WTC11 (cell line): ENCODE measurements at regions not wholly inside any gene's neighbourhood (a gene's known extent, or its start where the extent isn't known, plus 50 kb on each side); places are given as distances from the start of the nearest gene placed in this dataset.

Experiments used
- ATAC-seq: fragments of 200-7000 bp; cut with Tn5 transposase; 2 replicates; pipeline ENCODE4 v1.10.0; 2021; ENCODE audit warnings: mild to moderate bottlenecking, moderate library complexity
- CTCF ChIA-PET: fragments of 300-600 bp; sonication (Branson Sonifier 250); formaldehyde crosslinking; loops from one replicate; lab custom pipeline; 2021; ENCODE audit warnings: antibody characterized with exemption; lab: Charles Lee
- POLR2A ChIA-PET: fragments of 350-600 bp; sonication (Branson Sonifier 250); formaldehyde crosslinking; loops from one replicate; lab custom pipeline; 2021; ENCODE audit warnings: antibody characterized with exemption; lab: Charles Lee
- DNase-seq: peaks from one replicate; pipeline ENCODE4 v3.0.0; 2021; ENCODE audit warnings: low spot score
- H3K27ac Mint-ChIP-seq: 2 replicates; pipeline ENCODE4 v1.8.0; 2021; ENCODE audit warnings: mixed read lengths
- H3K27me3 Mint-ChIP-seq: 2 replicates; pipeline ENCODE4 v1.8.0; 2021; ENCODE audit warnings: low read depth, mild to moderate bottlenecking, moderate library complexity, mixed read lengths
- H3K36me3 Mint-ChIP-seq: 2 replicates; pipeline ENCODE4 v1.8.0; 2021; ENCODE audit warnings: mixed read lengths
- H3K4me1 Mint-ChIP-seq: 2 replicates; pipeline ENCODE4 v1.8.0; 2022; ENCODE audit warnings: mixed read lengths
- H3K4me3 Mint-ChIP-seq: 2 replicates; pipeline ENCODE4 v1.8.0; 2021; ENCODE audit warnings: mild to moderate bottlenecking, moderate library complexity, mixed read lengths
- H3K9me3 Mint-ChIP-seq: 2 replicates; pipeline ENCODE4 v1.8.0; 2021; ENCODE audit warnings: mixed read lengths
- ELF4 ChIP-seq: sonication (generic); formaldehyde crosslinking; IDR thresholded peaks from 2 replicates; pipeline ENCODE4 v1.8.1; 2022; ENCODE audit warnings: low read depth, mild to moderate bottlenecking, moderate library complexity, missing genetic modification reagents
- EMX1 ChIP-seq: fragments of 250-450 bp; sonication (Bioruptor Pico); IDR thresholded peaks from 2 replicates; pipeline ENCODE4 v1.8.0; 2021; ENCODE audit warnings: mild to moderate bottlenecking
- FOXP1 ChIP-seq: sonication (generic); formaldehyde crosslinking; IDR thresholded peaks from 2 replicates; pipeline ENCODE4 v1.8.0; 2022; ENCODE audit warnings: missing genetic modification reagents, mild to moderate bottlenecking, moderate library complexity, borderline replicate concordance
- GRHL2 ChIP-seq: fragments of 250-450 bp; sonication (Bioruptor Pico); IDR thresholded peaks from 2 replicates; pipeline ENCODE4 v1.8.0; 2022; ENCODE audit warnings: mild to moderate bottlenecking, moderate library complexity; ENCODE audit not compliant: insufficient replicate concordance, severe bottlenecking
- GTF2I ChIP-seq: fragments of 250-450 bp; sonication (Bioruptor Pico); conservative IDR thresholded peaks from 2 replicates; pipeline ENCODE4 v1.4.0; 2021; ENCODE audit warnings: mild to moderate bottlenecking
- JAZF1 ChIP-seq: fragments of 250-450 bp; sonication (Bioruptor Pico); IDR thresholded peaks from 2 replicates; pipeline ENCODE4 v1.9.0; 2021; ENCODE audit warnings: moderate library complexity, mild to moderate bottlenecking, inconsistent platforms
- JUN ChIP-seq: sonication (generic); formaldehyde crosslinking; IDR thresholded peaks from 2 replicates; pipeline ENCODE4 v1.8.0; 2023; ENCODE audit warnings: mild to moderate bottlenecking, missing genetic modification reagents
- KAT7 ChIP-seq: sonication (generic); formaldehyde crosslinking; IDR thresholded peaks from 2 replicates; pipeline ENCODE4 v1.8.1; 2023; ENCODE audit warnings: missing genetic modification reagents, mild to moderate bottlenecking, borderline replicate concordance
- NFATC4 ChIP-seq: fragments of 250-450 bp; sonication (Bioruptor Pico); IDR thresholded peaks from 2 replicates; pipeline ENCODE4 v1.9.0; 2021; ENCODE audit warnings: mild to moderate bottlenecking
- NFE2L1 ChIP-seq: sonication (generic); formaldehyde crosslinking; IDR thresholded peaks from 2 replicates; pipeline ENCODE4 v1.8.1; 2023; ENCODE audit warnings: missing genetic modification reagents
- NR1H2 ChIP-seq: sonication (generic); formaldehyde crosslinking; IDR thresholded peaks from 2 replicates; pipeline ENCODE4 v1.9.0; 2021; ENCODE audit warnings: mild to moderate bottlenecking, moderate library complexity, missing genetic modification reagents
- ZNF219 ChIP-seq: sonication (generic); formaldehyde crosslinking; IDR thresholded peaks from 2 replicates; pipeline ENCODE4 v1.8.0; 2023; ENCODE audit warnings: missing genetic modification reagents, mild to moderate bottlenecking, borderline replicate concordance
- ZNF263 ChIP-seq: sonication (generic); formaldehyde crosslinking; IDR thresholded peaks from 2 replicates; pipeline ENCODE4 v1.8.1; 2022; ENCODE audit warnings: low read depth, mild to moderate bottlenecking, moderate library complexity, missing genetic modification reagents
- ZNF317 ChIP-seq: sonication (generic); formaldehyde crosslinking; IDR thresholded peaks from 2 replicates; pipeline ENCODE4 v1.8.1; 2023; ENCODE audit warnings: low read depth, mild to moderate bottlenecking, moderate library complexity, missing genetic modification reagents, borderline replicate concordance
- ZNF416 ChIP-seq: fragments of 250-450 bp; sonication (Bioruptor Pico); IDR thresholded peaks from 2 replicates; pipeline ENCODE4 v1.9.0; 2021; ENCODE audit warnings: mild to moderate bottlenecking, inconsistent platforms
- ZNF423 ChIP-seq: fragments of 250-450 bp; sonication (Bioruptor Pico); IDR thresholded peaks from 2 replicates; pipeline ENCODE4 v2.1.2; 2022; ENCODE audit warnings: mild to moderate bottlenecking, moderate library complexity
- ZNF671 ChIP-seq: fragments of 250-450 bp; sonication (Bioruptor Pico); IDR thresholded peaks from 2 replicates; pipeline ENCODE4 v1.8.0; 2021; ENCODE audit warnings: mild to moderate bottlenecking
- TF ChIP-seq, protein P1 (sequence below): sonication (generic); formaldehyde crosslinking; IDR thresholded peaks from 2 replicates; pipeline ENCODE4 v1.8.1; 2023; ENCODE audit warnings: mild to moderate bottlenecking, missing genetic modification reagents, moderate library complexity
- TF ChIP-seq, protein P2 (sequence below): fragments of 250-450 bp; sonication (Bioruptor Pico); IDR thresholded peaks from 2 replicates; pipeline ENCODE4 v2.1.2; 2022; ENCODE audit warnings: mild to moderate bottlenecking, moderate library complexity
- TF ChIP-seq, protein P3 (sequence below): fragments of 250-450 bp; sonication (Bioruptor Pico); conservative IDR thresholded peaks from 2 replicates; pipeline ENCODE4 v1.9.0; 2021; ENCODE audit warnings: mild to moderate bottlenecking
- TF ChIP-seq, protein P4 (sequence below): sonication (generic); formaldehyde crosslinking; IDR thresholded peaks from 2 replicates; pipeline ENCODE4 v1.8.0; 2022; ENCODE audit warnings: mild to moderate bottlenecking, missing genetic modification reagents
- TF ChIP-seq, protein P5 (sequence below): sonication (generic); formaldehyde crosslinking; IDR thresholded peaks from 2 replicates; pipeline ENCODE4 v1.8.0; 2023; ENCODE audit warnings: missing genetic modification reagents
- TF ChIP-seq, protein P6 (sequence below): sonication (generic); formaldehyde crosslinking; IDR thresholded peaks from 2 replicates; pipeline ENCODE4 v1.8.0; 2022; ENCODE audit warnings: mild to moderate bottlenecking, missing genetic modification reagents
- TF ChIP-seq, protein P7 (sequence below): sonication (generic); formaldehyde crosslinking; IDR thresholded peaks from 2 replicates; pipeline ENCODE4 v1.8.1; 2022; ENCODE audit warnings: low read depth, missing genetic modification reagents, borderline replicate concordance
- TF ChIP-seq, protein P8 (sequence below): sonication (generic); formaldehyde crosslinking; IDR thresholded peaks from 2 replicates; pipeline ENCODE4 v1.8.1; 2022; ENCODE audit warnings: missing genetic modification reagents, borderline replicate concordance

DNA sequence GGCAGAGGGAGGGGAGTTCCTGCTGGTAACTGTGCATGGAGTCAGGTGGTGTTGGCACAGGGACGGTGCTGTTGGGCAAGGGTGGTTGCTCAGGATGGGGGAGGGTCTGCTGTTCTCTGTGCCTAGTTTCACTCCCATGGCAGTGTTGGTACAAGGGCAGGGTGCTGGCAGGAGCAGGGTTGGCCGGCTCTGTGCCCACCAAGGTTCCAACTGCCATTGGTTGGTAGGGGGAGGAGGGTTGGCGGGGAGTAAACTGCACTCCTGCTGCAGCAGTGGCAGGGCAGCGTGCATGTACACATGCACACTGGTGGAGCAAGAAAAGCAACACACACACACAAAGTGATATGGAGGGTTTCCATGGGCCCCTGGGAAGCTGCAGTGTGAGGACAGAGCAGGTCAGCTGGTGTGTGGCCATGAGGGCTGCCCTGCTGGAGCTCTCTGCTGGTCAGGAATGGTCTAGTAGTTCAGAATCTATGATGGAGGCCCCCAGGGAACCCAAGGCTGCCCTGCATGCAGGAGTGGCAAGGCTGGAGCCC is 269.9 kb upstream of the MGAT4C start (continued):
- no peak for TF ChIP-seq FOXP1 (CRISPR knock-in tag)
- TF ChIP-seq, all 79 proteins: peak for 0

DNA sequence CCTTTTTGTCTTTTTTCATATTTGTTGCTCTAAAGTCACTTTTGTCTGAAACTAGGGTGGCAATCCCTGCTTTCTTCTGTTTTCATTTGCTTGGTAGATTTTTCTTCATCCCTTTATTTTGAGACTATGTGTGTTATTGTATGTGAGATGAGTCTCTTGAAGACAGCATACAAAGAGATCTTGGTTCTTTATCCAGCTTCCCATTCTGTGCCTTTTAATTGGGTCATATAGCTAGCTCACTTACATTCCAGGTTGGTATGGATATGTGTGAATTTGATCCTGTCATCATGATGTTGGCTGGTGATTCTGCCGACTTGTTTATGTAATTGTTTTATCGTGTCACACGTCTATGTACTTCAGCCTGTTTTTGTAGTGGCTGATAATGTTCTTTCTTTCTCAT is 267.7 kb upstream of the MGAT4C start:
- TF ChIP-seq, protein P1, sequence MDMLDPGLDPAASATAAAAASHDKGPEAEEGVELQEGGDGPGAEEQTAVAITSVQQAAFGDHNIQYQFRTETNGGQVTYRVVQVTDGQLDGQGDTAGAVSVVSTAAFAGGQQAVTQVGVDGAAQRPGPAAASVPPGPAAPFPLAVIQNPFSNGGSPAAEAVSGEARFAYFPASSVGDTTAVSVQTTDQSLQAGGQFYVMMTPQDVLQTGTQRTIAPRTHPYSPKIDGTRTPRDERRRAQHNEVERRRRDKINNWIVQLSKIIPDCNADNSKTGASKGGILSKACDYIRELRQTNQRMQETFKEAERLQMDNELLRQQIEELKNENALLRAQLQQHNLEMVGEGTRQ (CRISPR knock-in tag), result no peak
- TF ChIP-seq GRHL2 (no peak), ZNF219 (no peak), NFE2L1 (no peak), KAT7 (no peak), ZNF263 (no peak), EMX1 (no peak)
- TF ChIP-seq, protein P2, sequence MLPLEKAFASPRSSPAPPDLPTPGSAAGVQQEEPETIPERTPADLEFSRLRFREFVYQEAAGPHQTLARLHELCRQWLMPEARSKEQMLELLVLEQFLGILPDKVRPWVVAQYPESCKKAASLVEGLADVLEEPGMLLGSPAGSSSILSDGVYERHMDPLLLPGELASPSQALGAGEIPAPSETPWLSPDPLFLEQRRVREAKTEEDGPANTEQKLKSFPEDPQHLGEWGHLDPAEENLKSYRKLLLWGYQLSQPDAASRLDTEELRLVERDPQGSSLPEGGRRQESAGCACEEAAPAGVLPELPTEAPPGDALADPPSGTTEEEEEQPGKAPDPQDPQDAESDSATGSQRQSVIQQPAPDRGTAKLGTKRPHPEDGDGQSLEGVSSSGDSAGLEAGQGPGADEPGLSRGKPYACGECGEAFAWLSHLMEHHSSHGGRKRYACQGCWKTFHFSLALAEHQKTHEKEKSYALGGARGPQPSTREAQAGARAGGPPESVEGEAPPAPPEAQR (CRISPR knock-in tag), result no peak
- ChIA-PET CTCF (no interaction called here), POLR2A (no interaction called here)
- DNase-seq, result no peak
- Mint-ChIP-seq H3K36me3 (peaks cover 21% of the 10 kb centered on the region), H3K4me1 (no peaks in the 10 kb centered on the region), H3K27me3 (no peaks in the 10 kb centered on the region), H3K27ac (no peak overlapping the region), H3K9me3 (peaks cover 51% of the 10 kb centered on the region), H3K4me3 (no peak overlapping the region)
- no peak for ATAC-seq

DNA sequence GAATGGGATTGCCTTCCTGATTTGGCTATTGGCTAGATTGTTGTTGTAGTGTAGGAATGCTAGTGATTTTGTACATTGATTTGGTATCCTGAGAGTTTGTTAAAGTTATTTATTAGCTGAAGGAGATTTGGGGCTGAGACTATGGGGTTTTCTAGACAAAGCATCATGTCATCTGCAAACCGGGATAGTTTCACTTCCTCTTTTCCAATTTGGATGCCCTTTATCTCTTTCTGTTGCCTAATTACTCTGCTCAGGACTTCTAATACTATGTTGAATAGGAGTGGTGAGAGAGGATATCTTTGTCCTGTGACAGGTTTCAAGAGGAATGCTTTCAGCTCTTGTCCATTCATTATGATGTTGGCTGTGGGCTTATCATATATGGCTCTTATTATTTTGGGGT is 265.7 kb upstream of the MGAT4C start:
- ChIA-PET CTCF (no interaction called here), POLR2A (no interaction called here)
- no peaks in the 10 kb centered on the region for H3K4me1 Mint-ChIP-seq
- no peak overlapping the region for H3K4me3 Mint-ChIP-seq
- no peak overlapping the region for H3K27ac Mint-ChIP-seq
- DNase-seq (no peak), ATAC-seq (no peak)
- H3K36me3 Mint-ChIP-seq, result peaks cover 21% of the 10 kb centered on the region
- no peaks in the 10 kb centered on the region for H3K27me3 Mint-ChIP-seq
- H3K9me3 Mint-ChIP-seq, result peaks cover 45% of the 10 kb centered on the region
- TF ChIP-seq, protein P3, sequence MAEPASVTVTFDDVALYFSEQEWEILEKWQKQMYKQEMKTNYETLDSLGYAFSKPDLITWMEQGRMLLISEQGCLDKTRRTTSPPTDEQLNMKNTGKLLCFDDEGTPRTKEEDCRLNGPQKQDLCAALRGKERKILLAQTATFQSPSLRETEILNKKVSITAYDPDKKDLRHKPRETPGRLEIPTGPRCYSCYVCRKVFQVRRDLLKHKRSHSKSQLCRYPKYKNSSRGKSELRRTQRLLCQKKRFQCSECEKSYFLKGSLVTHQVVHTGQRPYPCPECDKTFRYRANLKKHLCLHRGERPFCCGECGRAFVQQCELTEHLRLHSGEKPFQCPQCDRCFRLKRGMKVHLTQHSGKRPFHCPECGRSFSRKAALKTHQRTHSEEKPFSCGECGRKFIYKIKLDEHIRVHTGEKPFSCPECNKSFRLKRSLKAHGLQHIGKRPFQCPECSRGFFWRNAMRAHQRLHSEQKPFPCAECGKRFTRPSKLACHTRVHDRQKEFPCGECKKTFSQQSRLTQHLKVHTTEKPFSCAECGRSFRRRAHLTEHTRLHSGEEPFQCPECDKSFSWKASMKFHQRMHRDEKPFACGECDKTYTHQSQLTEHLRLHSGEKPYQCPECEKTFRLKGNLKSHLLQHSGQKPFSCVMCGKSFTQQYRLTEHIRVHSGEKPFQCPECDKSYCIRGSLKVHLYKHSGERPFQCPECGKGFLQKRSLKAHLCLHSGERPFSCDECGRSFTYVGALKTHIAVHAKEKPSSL (CRISPR knock-in tag), result no peak
- no peak for TF ChIP-seq ZNF317
- no peak for TF ChIP-seq JUN (CRISPR knock-in tag)
- TF ChIP-seq JAZF1 (CRISPR knock-in tag), result no peak
- TF ChIP-seq, protein P4, sequence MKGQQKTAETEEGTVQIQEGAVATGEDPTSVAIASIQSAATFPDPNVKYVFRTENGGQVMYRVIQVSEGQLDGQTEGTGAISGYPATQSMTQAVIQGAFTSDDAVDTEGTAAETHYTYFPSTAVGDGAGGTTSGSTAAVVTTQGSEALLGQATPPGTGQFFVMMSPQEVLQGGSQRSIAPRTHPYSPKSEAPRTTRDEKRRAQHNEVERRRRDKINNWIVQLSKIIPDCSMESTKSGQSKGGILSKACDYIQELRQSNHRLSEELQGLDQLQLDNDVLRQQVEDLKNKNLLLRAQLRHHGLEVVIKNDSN (CRISPR knock-in tag), result no peak
- TF ChIP-seq, protein P5, sequence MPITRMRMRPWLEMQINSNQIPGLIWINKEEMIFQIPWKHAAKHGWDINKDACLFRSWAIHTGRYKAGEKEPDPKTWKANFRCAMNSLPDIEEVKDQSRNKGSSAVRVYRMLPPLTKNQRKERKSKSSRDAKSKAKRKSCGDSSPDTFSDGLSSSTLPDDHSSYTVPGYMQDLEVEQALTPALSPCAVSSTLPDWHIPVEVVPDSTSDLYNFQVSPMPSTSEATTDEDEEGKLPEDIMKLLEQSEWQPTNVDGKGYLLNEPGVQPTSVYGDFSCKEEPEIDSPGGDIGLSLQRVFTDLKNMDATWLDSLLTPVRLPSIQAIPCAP, result no peak
- no peak for TF ChIP-seq NFATC4 (CRISPR knock-in tag)
- no peak for TF ChIP-seq NR1H2 (CRISPR knock-in tag)
- no peak for TF ChIP-seq ZNF416 (CRISPR knock-in tag)
- TF ChIP-seq, protein P6, sequence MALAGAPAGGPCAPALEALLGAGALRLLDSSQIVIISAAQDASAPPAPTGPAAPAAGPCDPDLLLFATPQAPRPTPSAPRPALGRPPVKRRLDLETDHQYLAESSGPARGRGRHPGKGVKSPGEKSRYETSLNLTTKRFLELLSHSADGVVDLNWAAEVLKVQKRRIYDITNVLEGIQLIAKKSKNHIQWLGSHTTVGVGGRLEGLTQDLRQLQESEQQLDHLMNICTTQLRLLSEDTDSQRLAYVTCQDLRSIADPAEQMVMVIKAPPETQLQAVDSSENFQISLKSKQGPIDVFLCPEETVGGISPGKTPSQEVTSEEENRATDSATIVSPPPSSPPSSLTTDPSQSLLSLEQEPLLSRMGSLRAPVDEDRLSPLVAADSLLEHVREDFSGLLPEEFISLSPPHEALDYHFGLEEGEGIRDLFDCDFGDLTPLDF (CRISPR knock-in tag), result no peak
- TF ChIP-seq, protein P7, sequence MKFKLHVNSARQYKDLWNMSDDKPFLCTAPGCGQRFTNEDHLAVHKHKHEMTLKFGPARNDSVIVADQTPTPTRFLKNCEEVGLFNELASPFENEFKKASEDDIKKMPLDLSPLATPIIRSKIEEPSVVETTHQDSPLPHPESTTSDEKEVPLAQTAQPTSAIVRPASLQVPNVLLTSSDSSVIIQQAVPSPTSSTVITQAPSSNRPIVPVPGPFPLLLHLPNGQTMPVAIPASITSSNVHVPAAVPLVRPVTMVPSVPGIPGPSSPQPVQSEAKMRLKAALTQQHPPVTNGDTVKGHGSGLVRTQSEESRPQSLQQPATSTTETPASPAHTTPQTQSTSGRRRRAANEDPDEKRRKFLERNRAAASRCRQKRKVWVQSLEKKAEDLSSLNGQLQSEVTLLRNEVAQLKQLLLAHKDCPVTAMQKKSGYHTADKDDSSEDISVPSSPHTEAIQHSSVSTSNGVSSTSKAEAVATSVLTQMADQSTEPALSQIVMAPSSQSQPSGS (CRISPR knock-in tag), result no peak
- TF ChIP-seq GTF2I, result no peak
- no peak for TF ChIP-seq ZNF423 (CRISPR knock-in tag)
- TF ChIP-seq, protein P8, sequence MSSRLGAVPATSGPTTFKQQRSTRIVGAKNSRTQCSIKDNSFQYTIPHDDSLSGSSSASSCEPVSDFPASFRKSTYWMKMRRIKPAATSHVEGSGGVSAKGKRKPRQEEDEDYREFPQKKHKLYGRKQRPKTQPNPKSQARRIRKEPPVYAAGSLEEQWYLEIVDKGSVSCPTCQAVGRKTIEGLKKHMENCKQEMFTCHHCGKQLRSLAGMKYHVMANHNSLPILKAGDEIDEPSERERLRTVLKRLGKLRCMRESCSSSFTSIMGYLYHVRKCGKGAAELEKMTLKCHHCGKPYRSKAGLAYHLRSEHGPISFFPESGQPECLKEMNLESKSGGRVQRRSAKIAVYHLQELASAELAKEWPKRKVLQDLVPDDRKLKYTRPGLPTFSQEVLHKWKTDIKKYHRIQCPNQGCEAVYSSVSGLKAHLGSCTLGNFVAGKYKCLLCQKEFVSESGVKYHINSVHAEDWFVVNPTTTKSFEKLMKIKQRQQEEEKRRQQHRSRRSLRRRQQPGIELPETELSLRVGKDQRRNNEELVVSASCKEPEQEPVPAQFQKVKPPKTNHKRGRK, result no peak
- no peak for TF ChIP-seq ZNF671 (CRISPR knock-in tag)
- no peak for TF ChIP-seq ELF4 (CRISPR knock-in tag)
